Mucosa of descending colon (tissue), 3 donors: ENCODE measurements at regions not wholly inside any gene's neighbourhood (a gene's known extent, or its start where the extent isn't known, plus 50 kb on each side); places are given as distances from the start of the nearest gene placed in this dataset.

ENCODE experiments used
- ATAC-seq: fragments of 200-7000 bp; cut with Tn5 transposase; one replicate; pipeline ENCODE4 v1.9.1; 2020; ENCODE audit warnings: mild to moderate bottlenecking, moderate library complexity
- DNase-seq, 3 donors: peaks; one replicate each; pipeline ENCODE4 v3.0.0-alpha.2; 2020
- H3K36me3 ChIP-seq: fragments of 200-600 bp; one replicate; pipeline ENCODE4 v1.8.0; 2021; ENCODE audit warnings: low read depth, mild to moderate bottlenecking
- H3K4me1 ChIP-seq: fragments of 200-600 bp; one replicate; pipeline ENCODE4 v1.8.0; 2021; ENCODE audit warnings: low read depth, mild to moderate bottlenecking
- H3K4me3 ChIP-seq: fragments of 200-600 bp; one replicate; pipeline ENCODE4 v1.8.0; 2021; ENCODE audit warnings: mild to moderate bottlenecking
- H3K9me3 ChIP-seq: fragments of 200-600 bp; one replicate; pipeline ENCODE4 v1.8.0; 2021; ENCODE audit warnings: mild to moderate bottlenecking
- CTCF ChIP-seq: fragments of 200-600 bp; IDR thresholded peaks from one replicate; pipeline ENCODE4 v1.8.0; 2022; ENCODE audit warnings: antibody characterized with exemption, mild to moderate bottlenecking
- intact Hi-C, 2 donors: fragments of 100-400 bp; cut with DNase I in 1 of 2; cut with micrococcal nuclease in 1 of 2; formaldehyde crosslinking; loops; one replicate each; pipeline versions ENCODE4 v1.11.0 to v1.11.1; 2022; cut with DNase I, micrococcal nuclease
- donor health status: DM: no; HTN: no; CAD: no; lungs with moderate emphysema.
- donor health status: DM: no; HTN: no; CAD: no.
- donor health status: DM: no; HTN: yes; CAD: no.

- no peak for DNase-seq
- intact Hi-C loops: no loop called here
- Histone ChIP-seq H3K4me1 (no peaks in the 10 kb centered on the region), H3K9me3 (no peaks in the 10 kb centered on the region), H3K36me3 (no peaks in the 10 kb centered on the region), H3K4me3 (no peak overlapping the region)
- TF ChIP-seq CTCF: no peak
- peak; percentile 30 for ATAC-seq
These were observed 120.7 kb upstream of the DAZL start for GRCh38 chr3:16725972-16726371.

- H3K4me3 ChIP-seq: no peak overlapping the region
- ATAC-seq (no peak), DNase-seq (no peak)
- intact Hi-C loops: no loop called here
- H3K36me3 ChIP-seq: no peaks in the 10 kb centered on the region
- TF ChIP-seq CTCF: no peak
- H3K4me1 ChIP-seq: no peaks in the 10 kb centered on the region
- H3K9me3 ChIP-seq: peaks cover 3% of the 10 kb centered on the region
These were observed 123.8 kb upstream of the DAZL start for GRCh38 chr3:16728770-16729745.

- TF ChIP-seq CTCF: no peak
- Histone ChIP-seq H3K36me3 (no peaks in the 10 kb centered on the region), H3K4me3 (no peak overlapping the region), H3K9me3 (no peaks in the 10 kb centered on the region), H3K4me1 (no peaks in the 10 kb centered on the region)
- DNase-seq: no peak
- ATAC-seq: no peak
- intact Hi-C loops: no loop called here
These were observed 133.2 kb upstream of the DAZL start for GRCh38 chr3:16738451-16738850.

GRCh38 chr3:16739541-16740105 is 134.4 kb upstream of the DAZL start:
- intact Hi-C loops: no loop called here
- ATAC-seq (no peak), DNase-seq (no peak)
- no peaks in the 10 kb centered on the region for H3K9me3 ChIP-seq
- H3K4me1 ChIP-seq: no peaks in the 10 kb centered on the region
- no peak overlapping the region for H3K4me3 ChIP-seq
- no peaks in the 10 kb centered on the region for H3K36me3 ChIP-seq
- no peak for TF ChIP-seq CTCF

- intact Hi-C loops: no loop called here
- no peak for DNase-seq
- TF ChIP-seq CTCF: no peak
- Histone ChIP-seq H3K36me3 (no peaks in the 10 kb centered on the region), H3K4me3 (no peak overlapping the region), H3K4me1 (no peaks in the 10 kb centered on the region), H3K9me3 (no peaks in the 10 kb centered on the region)
- ATAC-seq: no peak
These were observed 135.3 kb upstream of the DAZL start for GRCh38 chr3:16740515-16740914.
